Urothelium cell line (cell line): ENCODE measurements at regions not wholly inside any gene's neighbourhood (a gene's known extent, or its start where the extent isn't known, plus 50 kb on each side); places are given as distances from the start of the nearest gene placed in this dataset.

ENCODE experiments used
- DNase-seq: peaks from one replicate; pipeline ENCODE4 v3.0.0; 2011; ENCODE audit warnings: low spot score, mixed read lengths
- FAIRE-seq: peaks from 2 replicates; lab custom pipeline; 2011; peaks lifted over from hg19 to GRCh38; lab: Jason Lieb, UNC

DNA sequence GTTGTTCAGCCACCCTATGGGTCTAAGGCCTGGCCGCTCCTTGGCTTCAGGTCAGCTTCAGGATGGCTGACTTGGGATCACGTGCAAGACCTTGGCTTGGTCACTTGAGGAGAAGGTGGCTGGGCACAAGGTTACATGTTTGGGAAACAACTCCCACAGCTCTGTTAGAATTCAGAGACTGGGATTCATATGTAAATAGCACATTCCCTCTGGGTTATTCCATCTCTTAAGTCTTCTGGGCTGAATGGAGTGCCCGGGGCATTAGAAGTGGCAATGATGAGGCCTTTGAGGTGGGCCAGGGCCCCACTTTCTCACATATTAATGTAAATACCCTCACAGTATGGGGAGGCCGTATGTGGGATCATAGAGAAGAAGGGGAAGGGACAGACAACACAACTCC is 150.9 kb downstream of the EFNB2 start:
- DNase-seq (no peak), FAIRE-seq (no peak)

GRCh38 chr13:106383791-106384190 is 151.7 kb downstream of the EFNB2 start:
- no peak for FAIRE-seq
- DNase-seq = no peak

DNA sequence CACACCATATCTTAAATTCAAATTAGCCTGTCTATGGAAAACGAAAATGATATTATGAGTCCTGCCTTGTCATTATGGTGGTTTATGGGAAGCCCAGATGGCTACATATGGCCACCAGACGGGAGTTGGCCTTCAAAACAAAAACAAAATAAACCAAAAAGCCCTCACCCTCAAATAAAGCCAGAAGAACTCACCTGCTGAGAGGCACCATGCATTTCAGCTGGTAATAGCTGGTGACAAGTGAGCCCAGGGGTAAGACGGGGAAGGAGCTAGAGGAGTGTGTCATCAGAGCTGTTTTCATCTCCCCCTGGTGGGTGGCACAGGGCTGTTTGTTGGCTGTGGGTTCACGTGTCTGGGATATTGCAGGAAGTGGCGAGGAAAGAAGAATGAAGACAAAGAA is 152.9 kb downstream of the EFNB2 start:
- no peak for DNase-seq
- no peak for FAIRE-seq

GRCh38 chr13:106381091-106381490 is 154.4 kb downstream of the EFNB2 start:
- FAIRE-seq = no peak

GRCh38 chr13:106377931-106378662 is 157.4 kb downstream of the EFNB2 start:
- FAIRE-seq (no peak), DNase-seq (no peak)

More at GRCh38 chr13:106381091-106381490, 154.4 kb downstream of the EFNB2 start:
- DNase-seq = no peak

DNA sequence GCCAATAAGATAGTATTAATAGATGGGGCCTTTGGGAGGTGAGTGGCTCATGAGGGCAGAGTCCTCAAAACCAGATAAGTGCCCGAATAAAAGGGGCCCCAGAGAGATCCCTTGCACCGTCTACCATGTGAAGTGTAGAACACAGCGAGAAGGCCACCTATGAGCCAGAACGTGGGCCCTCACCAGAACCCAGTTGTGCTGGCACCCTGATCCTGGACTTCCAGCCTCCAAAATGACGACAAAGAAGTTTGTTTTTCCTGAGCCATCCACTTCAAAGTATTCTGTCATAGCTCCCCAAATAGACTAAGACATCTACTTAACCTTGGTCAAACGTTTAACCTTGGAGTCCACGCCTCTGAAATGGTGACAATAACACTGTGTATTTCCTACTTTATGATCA is 158.1 kb downstream of the EFNB2 start:
- DNase-seq (no peak), FAIRE-seq (no peak)

DNA sequence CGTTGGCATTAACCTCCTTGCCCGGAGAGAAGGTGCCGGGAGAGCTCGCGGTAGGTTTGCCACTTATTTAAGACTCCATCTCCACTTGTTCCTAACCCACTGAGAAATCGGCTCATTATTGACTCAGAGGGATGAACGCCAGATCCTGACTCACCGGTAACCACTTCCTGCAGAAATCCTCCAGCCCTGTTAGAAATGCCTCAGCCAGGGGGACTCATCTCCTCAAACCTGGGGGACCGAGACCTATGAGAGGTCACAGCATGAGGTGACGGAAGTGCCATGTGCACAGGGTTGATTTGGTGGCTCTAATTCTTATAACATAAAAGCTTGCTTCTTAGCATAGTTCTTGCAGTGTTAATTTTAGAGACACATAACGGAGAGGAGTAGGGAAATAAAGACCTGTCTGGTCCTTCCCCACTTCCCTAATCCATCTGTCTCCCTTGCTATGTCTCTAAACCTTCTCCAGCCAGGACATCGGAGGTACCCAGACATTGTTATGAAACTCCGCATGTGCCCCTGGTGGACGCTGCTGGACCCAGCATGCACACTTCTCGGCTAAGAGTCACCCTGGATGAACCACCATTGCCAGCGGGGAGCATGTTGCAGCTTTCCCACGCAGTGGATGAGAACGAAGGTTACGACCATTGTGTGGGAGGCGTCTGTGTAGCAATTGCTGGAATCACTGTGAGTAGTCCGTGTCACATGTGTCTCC is 158.9 kb downstream of the EFNB2 start:
- DNase-seq = peak; percentile 64
- FAIRE-seq = no peak

DNA sequence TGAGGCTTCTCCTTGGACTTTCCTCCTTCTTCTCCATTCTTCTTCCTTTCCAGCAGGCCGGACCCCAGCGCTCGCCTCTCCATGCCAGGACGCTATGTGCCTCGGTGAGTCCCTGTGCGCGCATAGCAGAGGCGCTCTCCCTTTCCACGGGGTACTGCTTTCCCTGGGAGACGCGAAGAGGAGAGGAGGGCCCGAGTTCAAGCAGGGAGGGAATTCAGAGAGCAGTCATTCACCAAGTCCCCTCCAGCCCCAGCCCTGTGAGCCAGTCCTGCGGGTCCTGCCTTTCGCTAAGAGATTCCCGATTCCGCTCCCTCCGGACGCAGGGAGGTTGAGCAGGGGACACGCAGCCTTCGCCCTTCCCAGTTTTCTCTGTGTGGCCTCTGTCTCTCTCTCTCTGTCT is 160.4 kb downstream of the EFNB2 start:
- DNase-seq = no peak
- FAIRE-seq = no peak

DNA sequence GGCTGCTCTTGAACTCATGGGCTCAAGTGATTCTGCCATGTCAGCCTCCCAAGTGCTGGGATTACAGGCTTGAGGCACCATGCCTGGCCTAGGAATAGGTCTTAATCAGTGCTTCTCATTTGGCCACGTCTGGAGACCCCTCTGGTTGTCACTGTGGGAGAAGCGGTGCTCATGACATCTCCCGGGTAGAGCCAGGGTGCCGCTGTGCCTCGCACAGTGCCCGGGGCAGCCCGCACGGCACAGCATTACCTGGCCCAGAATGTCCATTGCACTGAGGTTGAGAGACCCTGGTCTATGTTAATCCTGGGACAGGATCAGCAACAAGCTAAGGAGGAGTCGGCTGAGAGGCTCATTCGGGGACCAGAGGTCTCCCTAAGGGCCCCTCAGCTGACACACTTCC is 160.8 kb downstream of the EFNB2 start:
- no peak for DNase-seq
- no peak for FAIRE-seq

GRCh38 chr13:106373989-106374572 is 161.4 kb downstream of the EFNB2 start:
- DNase-seq = peak; percentile 11

GRCh38 chr13:106373304-106373988 is 162.0 kb downstream of the EFNB2 start:
- DNase-seq (no peak), FAIRE-seq (no peak)

More at GRCh38 chr13:106373989-106374572, 161.4 kb downstream of the EFNB2 start:
- FAIRE-seq = no peak

GRCh38 chr13:106372199-106373155 is 163.0 kb downstream of the EFNB2 start:
- DNase-seq (no peak), FAIRE-seq (no peak)

- FAIRE-seq = no peak
Observed at GRCh38 chr13:106371024-106371423, 164.4 kb downstream of the EFNB2 start.

GRCh38 chr13:106369858-106370257 is 165.6 kb downstream of the EFNB2 start:
- FAIRE-seq = no peak
- no peak for DNase-seq

More at GRCh38 chr13:106371024-106371423, 164.4 kb downstream of the EFNB2 start:
- no peak for DNase-seq

DNA sequence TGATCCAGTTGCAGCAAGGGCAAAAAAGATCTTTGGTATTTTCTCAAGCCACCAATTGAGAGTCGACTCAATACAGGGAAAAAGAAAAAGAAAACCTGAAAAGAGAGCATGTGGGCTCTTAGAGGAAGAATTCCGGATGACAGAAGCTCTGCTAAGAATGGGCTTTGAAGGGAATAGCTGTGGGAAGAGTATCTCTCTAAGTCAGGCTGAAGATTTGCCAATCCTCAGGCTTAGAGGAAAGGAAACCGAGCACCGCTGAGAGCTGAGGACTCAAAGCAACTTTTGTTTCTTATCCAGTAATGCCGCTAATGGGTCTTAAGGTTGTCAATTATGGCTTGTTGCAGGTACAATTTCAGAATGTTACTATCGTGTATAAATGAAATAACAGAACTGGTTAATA is 166.4 kb downstream of the EFNB2 start:
- FAIRE-seq = no peak
- DNase-seq = no peak

- DNase-seq (no peak), FAIRE-seq (no peak)
Observed at GRCh38 chr13:106367361-106367971, 168.0 kb downstream of the EFNB2 start.

DNA sequence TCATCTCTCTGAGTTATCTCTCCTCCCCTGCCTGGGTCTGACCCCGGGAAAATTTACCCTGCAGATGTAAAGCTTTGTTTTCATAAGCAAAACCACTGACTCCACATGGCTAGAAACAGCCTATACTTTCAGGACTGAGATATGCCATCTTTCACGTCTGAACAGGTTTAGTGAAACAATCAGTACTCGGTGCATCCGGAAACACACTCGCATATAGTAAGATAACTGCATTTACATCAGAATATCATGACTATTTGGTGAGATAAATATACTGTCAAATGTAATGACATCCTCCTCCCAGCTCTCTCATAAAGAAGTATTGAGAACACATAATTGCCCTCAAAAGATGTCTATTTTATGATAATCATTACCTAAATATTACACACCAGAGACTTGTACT is 172.8 kb downstream of the EFNB2 start:
- FAIRE-seq = no peak
- DNase-seq = no peak

GRCh38 chr13:106361621-106362020 is 173.8 kb downstream of the EFNB2 start:
- FAIRE-seq (no peak), DNase-seq (no peak)

- FAIRE-seq (no peak), DNase-seq (peak; percentile 11)
Observed at GRCh38 chr13:106357198-106357597, 178.3 kb downstream of the EFNB2 start.

DNA sequence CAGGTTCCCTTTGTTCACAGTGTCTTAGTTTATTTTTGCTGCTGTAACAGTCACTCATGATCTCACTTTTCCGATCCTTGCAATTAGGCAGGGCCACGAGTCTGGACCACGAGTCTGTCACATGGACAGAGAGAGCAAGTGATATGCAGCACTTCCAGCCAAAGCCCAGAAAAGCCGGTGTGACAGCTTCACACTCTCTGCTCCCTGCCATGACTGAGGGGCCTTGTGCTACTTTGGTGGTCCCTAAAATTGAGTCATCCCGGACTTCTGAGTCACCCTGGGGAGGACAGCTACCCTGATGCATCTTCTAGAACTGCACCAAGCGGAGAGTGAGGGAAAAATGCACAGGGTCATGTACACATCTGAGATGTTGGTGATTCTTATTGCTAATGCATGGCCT is 179.6 kb downstream of the EFNB2 start:
- FAIRE-seq (no peak), DNase-seq (no peak)
